ENCODE measurements at regions not wholly inside any gene's neighbourhood (a gene's known extent, or its start where the extent isn't known, plus 50 kb on each side); places are given as distances from the start of the nearest gene placed in this dataset.

- no peak for TF ChIP-seq CTCF (IDR thresholded peaks at IDR 0.05; ENCODE audit: low read depth, low read length)
- no peak overlapping the region for H3K4me3 ChIP-seq (ENCODE audit: low read depth, low read length)
These were observed 51.3 kb upstream of the PFKP start for GRCh38 chr10:3016016-3016415.

- H3K4me3 ChIP-seq (ENCODE audit: low read depth, low read length), result no peak overlapping the region
- no peak for TF ChIP-seq CTCF (IDR thresholded peaks at IDR 0.05; ENCODE audit: low read depth, low read length)
These were observed 52.4 kb upstream of the PFKP start for GRCh38 chr10:3014968-3015367.

GRCh38 chr10:3012223-3012622 lies 55.1 kb upstream of the PFKP start:
- TF ChIP-seq CTCF (IDR thresholded peaks at IDR 0.05; ENCODE audit: low read depth, low read length), result no peak
- no peak overlapping the region for H3K4me3 ChIP-seq (ENCODE audit: low read depth, low read length)

GRCh38 chr10:3010816-3011460 lies 56.4 kb upstream of the PFKP start:
- no peak overlapping the region for H3K4me3 ChIP-seq (ENCODE audit: low read depth, low read length)
- TF ChIP-seq CTCF (IDR thresholded peaks at IDR 0.05; ENCODE audit: low read depth, low read length), result no peak

GRCh38 chr10:3010334-3010733 lies 57.0 kb upstream of the PFKP start:
- no peak for TF ChIP-seq CTCF (IDR thresholded peaks at IDR 0.05; ENCODE audit: low read depth, low read length)
- H3K4me3 ChIP-seq (ENCODE audit: low read depth, low read length), result no peak overlapping the region

- TF ChIP-seq CTCF (IDR thresholded peaks at IDR 0.05; ENCODE audit: low read depth, low read length), result no peak
- H3K4me3 ChIP-seq (ENCODE audit: low read depth, low read length), result no peak overlapping the region
These were observed 58.0 kb upstream of the PFKP start for GRCh38 chr10:3009341-3009740.

GRCh38 chr10:3008518-3009195 lies 58.7 kb upstream of the PFKP start:
- H3K4me3 ChIP-seq (ENCODE audit: low read depth, low read length), result no peak overlapping the region
- TF ChIP-seq CTCF (IDR thresholded peaks at IDR 0.05; ENCODE audit: low read depth, low read length), result no peak

Measured in WI38 (cell line).